Brain microvascular endothelial cell (primary cell): ENCODE measurements at regions not wholly inside any gene's neighbourhood (a gene's known extent, or its start where the extent isn't known, plus 50 kb on each side); places are given as distances from the start of the nearest gene placed in this dataset.

Experiments used
- DNase-seq: peaks from one replicate; pipeline ENCODE4 v3.0.0-alpha.2; 2020
- H3K27ac ChIP-seq: fragments of 250-450 bp; sonication (Bioruptor Pico); 2 replicates; pipeline ENCODE4 v1.5.1; 2020; ENCODE audit warnings: mild to moderate bottlenecking, moderate library complexity
- H3K27me3 ChIP-seq: fragments of 250-450 bp; sonication (Bioruptor Pico); replicated peaks from 2 replicates; pipeline ENCODE4 v1.5.1; 2020; ENCODE audit warnings: mild to moderate bottlenecking
- H3K36me3 ChIP-seq: fragments of 250-450 bp; sonication (Bioruptor Pico); replicated peaks from 2 replicates; pipeline ENCODE4 v1.5.1; 2020; ENCODE audit warnings: mild to moderate bottlenecking
- H3K4me3 ChIP-seq: 2 replicates; pipeline ENCODE4 v1.5.1; 2011; ENCODE audit warnings: low read depth, mild to moderate bottlenecking, control low read depth, low read length, moderate library complexity
- in situ Hi-C: cut with HindIII; loops from 2 replicates; pipeline ENCODE4 v1.10.0; 2017; ENCODE audit warnings: low sequenced_read_pairs, low pct_ligation_motif_present
- TF ChIP-seq, protein P1 (sequence below): IDR thresholded peaks from 2 replicates; pipeline ENCODE4 v1.5.1; 2011; ENCODE audit warnings: low read depth, mild to moderate bottlenecking, moderate library complexity, low read length, control low read depth, inconsistent platforms; ENCODE audit errors: missing control alignments

DNA sequence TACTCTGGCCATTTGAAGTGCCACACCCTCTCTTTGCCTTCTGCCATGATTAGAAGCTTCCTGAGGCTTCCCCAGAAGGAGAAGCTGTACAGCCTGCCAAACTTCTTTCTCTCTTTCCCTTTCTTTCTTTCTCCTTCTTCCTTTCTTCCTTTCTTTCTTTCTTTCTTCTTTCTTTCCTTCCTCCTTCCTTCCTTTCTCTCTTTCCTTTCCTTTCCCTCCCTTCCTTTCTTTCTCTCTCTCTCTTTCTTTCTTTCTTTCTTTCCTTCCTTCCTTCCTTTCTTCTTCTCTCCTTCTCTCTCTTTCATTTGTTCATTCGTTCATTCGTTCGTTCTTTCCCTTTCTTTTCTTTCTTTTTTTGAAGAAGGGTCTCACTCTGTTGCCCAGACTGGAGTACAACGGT is 931.0 kb downstream of the TTLL7 start:
- TF ChIP-seq, protein P1, sequence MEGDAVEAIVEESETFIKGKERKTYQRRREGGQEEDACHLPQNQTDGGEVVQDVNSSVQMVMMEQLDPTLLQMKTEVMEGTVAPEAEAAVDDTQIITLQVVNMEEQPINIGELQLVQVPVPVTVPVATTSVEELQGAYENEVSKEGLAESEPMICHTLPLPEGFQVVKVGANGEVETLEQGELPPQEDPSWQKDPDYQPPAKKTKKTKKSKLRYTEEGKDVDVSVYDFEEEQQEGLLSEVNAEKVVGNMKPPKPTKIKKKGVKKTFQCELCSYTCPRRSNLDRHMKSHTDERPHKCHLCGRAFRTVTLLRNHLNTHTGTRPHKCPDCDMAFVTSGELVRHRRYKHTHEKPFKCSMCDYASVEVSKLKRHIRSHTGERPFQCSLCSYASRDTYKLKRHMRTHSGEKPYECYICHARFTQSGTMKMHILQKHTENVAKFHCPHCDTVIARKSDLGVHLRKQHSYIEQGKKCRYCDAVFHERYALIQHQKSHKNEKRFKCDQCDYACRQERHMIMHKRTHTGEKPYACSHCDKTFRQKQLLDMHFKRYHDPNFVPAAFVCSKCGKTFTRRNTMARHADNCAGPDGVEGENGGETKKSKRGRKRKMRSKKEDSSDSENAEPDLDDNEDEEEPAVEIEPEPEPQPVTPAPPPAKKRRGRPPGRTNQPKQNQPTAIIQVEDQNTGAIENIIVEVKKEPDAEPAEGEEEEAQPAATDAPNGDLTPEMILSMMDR = no peak
- H3K36me3 ChIP-seq = no peaks in the 10 kb centered on the region
- DNase-seq = no peak
- in situ Hi-C loops = no loop called here
- no peak overlapping the region for H3K27ac ChIP-seq
- H3K4me3 ChIP-seq = no peak overlapping the region
- no peaks in the 10 kb centered on the region for H3K27me3 ChIP-seq

DNA sequence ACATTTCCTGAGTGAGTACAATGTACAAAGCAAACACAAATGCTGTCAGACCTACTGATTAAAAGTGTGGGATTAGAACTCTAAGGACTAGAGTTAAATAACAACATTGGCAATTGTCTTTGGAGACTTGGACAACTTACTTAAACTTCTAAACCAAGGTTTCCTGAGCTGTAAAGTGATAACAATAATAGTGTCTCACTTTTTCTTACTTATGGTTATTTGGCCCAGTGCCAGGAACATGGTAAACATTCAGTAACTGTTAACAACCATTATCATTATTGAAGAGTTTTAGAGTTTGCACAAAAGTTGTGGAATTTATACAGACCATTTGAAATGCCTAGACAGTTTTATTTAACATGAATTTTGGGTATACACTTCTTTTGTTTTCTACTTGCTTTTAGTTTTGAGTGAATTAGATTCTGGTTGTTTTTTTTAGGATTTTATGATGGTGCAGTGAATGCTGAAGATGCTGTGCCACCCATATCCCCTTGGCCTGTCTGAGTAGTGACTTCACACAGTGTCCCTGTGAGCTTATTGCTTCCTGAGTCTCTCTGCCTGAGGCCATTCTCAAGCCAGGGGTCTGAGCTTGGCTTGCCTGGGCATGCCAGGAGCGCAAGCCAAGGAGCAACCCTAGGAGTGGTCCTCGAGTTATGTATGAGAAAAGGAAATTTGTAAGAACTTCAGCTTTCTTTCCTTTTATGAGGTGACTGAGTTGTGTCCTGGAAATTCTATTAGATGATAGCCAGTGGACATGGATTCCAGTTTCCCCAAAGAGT is 932.8 kb downstream of the TTLL7 start:
- H3K27me3 ChIP-seq = no peaks in the 10 kb centered on the region
- in situ Hi-C loops = no loop called here

DNA sequence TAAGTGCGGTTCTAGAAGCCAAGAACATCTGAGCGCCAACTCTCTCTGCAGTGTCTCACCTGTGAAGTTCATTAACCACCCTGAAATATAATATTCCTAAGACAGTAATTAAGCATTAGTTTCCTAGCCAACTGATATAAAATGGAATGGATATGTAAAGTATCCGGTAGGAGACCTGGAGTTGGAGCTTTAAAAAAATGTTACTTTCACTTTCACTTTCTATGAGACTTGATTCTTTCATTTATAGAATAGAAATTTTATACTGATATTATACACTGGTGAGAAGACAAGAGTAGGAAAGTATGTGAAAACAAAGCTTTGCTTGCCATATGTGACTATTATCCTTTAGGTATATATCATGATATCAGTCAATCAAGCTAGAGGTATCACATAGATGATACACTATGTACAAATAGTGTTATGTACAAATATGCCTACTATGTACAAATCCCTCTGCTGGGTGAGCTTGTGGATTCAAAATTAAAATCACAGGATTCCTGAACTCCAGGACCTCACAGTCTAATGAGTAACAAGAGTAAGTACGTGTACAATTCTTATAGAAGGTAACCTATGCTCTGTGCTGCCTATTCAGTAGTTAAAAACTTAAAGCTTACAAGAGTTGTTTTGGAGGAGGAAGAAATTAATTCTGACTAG is 934.2 kb downstream of the TTLL7 start:
- in situ Hi-C loops = no loop called here

More for the DNA sequence above, 932.8 kb downstream of the TTLL7 start:
- TF ChIP-seq, protein P1 = no peak
- Histone ChIP-seq H3K36me3 (no peaks in the 10 kb centered on the region), H3K4me3 (no peak overlapping the region), H3K27ac (no peak overlapping the region)
- no peak for DNase-seq

DNA sequence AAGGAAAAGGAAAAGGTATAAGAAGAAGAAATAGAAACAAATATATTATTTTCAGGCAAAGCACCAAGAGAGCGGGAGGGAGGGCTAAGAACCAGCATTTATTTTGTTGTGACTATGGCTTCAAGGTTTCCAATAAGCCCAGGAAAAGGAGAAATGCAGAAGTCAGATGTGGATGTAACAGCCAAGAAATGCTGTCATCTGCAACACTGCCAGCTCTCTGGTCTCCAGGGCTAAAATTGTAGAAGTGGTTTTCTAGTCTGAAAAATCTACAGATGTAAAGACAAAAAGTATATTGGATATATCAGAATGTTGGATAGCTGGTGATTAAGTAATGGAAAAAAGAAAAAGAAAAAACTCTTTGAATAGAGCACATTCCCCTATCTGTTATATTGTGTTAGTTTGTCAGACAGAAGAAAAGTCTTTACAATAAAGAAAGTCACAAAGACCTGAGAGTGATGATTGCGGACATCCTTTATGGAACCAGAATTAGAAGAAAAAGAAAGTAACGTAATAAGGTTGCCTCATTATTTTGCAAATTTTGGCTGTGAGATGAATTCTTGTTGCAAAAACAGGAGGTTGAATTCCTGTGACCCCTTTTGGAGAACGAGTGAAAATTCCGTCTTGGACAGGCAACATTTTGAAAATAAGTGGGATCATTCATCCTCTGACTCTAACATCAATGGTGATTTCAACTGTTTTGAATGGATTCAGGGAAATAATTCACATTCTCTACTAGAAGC is 938.1 kb downstream of the TTLL7 start:
- no peak overlapping the region for H3K4me3 ChIP-seq
- TF ChIP-seq, protein P1 = no peak
- DNase-seq = no peak
- H3K27ac ChIP-seq = no peak overlapping the region
- H3K36me3 ChIP-seq = no peaks in the 10 kb centered on the region
- in situ Hi-C loops = no loop called here
- no peaks in the 10 kb centered on the region for H3K27me3 ChIP-seq

More for the DNA sequence above, 934.2 kb downstream of the TTLL7 start:
- no peaks in the 10 kb centered on the region for H3K27me3 ChIP-seq
- no peak overlapping the region for H3K27ac ChIP-seq
- DNase-seq = no peak
- TF ChIP-seq, protein P1 = no peak
- H3K36me3 ChIP-seq = no peaks in the 10 kb centered on the region
- no peak overlapping the region for H3K4me3 ChIP-seq

DNA sequence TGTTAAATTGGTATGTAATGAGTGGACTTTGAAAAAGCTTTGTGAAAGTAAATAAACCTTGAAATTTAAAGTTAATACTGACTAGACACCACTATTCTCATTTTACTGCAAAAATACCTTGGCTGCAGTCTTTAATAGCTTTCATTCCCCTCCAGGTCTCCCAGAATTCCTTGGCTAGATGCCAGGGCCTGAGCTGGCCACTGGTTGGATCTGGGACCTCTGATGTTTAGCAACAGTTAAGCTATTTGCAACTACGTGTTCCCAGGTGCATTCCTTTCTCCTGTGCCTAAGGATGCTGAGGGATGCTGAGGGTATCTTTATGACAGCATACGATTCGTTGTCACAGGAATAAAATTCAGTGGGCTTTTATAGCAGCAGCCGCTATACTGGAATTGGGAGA is 938.7 kb downstream of the TTLL7 start:
- H3K4me3 ChIP-seq = no peak overlapping the region
- in situ Hi-C loops = no loop called here
- no peak for DNase-seq
- no peaks in the 10 kb centered on the region for H3K36me3 ChIP-seq
- H3K27ac ChIP-seq = no peak overlapping the region
- H3K27me3 ChIP-seq = no peaks in the 10 kb centered on the region
- TF ChIP-seq, protein P1 = no peak
